ELF-1 (cell line): ENCODE measurements at regions not wholly inside any gene's neighbourhood (a gene's known extent, or its start where the extent isn't known, plus 50 kb on each side); places are given as distances from the start of the nearest gene placed in this dataset.
"Not testable (repeated sequence)": the region's sequence is repeated elsewhere in the genome, so short reads cannot be mapped to it uniquely, and the experiment has no call there.

Experiments
- DNase-seq: peaks from one replicate; pipeline ENCODE4 v3.0.0-alpha.2; 2016; ENCODE audit warnings: low read depth, low spot score

- DNase-seq, result no peak
These were observed 820.1 kb downstream of the TENT5A start for GRCh38 chr6:80932359-80932758.

- no peak for DNase-seq
These were observed 822.1 kb downstream of the TENT5A start for GRCh38 chr6:80930376-80930775.

GRCh38 chr6:80923816-80924215 is 817.3 kb downstream of the BCKDHB start:
- DNase-seq, result no peak

- DNase-seq, result no peak
These were observed 816.5 kb downstream of the BCKDHB start for GRCh38 chr6:80922916-80923455.

GRCh38 chr6:80921861-80922460 is 815.5 kb downstream of the BCKDHB start:
- DNase-seq, result no peak

GRCh38 chr6:80907831-80908230 is 801.4 kb downstream of the BCKDHB start:
- DNase-seq, result no peak

- DNase-seq, result no peak
These were observed 797.2 kb downstream of the BCKDHB start for GRCh38 chr6:80903711-80904110.

- DNase-seq, result no peak
These were observed 780.0 kb downstream of the BCKDHB start for GRCh38 chr6:80886475-80886874.

- DNase-seq, result no peak
These were observed 766.5 kb downstream of the BCKDHB start for GRCh38 chr6:80872951-80873308.

GRCh38 chr6:80872199-80872950 is 765.9 kb downstream of the BCKDHB start:
- DNase-seq, result no peak

- no peak for DNase-seq
These were observed 756.3 kb downstream of the BCKDHB start for GRCh38 chr6:80862756-80863155.

GRCh38 chr6:80860107-80860506 is 753.6 kb downstream of the BCKDHB start:
- no peak for DNase-seq

- DNase-seq, result not testable (repeated sequence)
These were observed 741.5 kb downstream of the BCKDHB start for GRCh38 chr6:80847973-80848372.

- DNase-seq, result no peak
These were observed 725.9 kb downstream of the BCKDHB start for GRCh38 chr6:80832337-80832736.

- DNase-seq, result no peak
These were observed 686.9 kb downstream of the BCKDHB start for GRCh38 chr6:80793411-80793810.

- DNase-seq, result no peak
These were observed 685.7 kb downstream of the BCKDHB start for GRCh38 chr6:80792151-80792550.

- no peak for DNase-seq
These were observed 683.6 kb downstream of the BCKDHB start for GRCh38 chr6:80789912-80790570.

GRCh38 chr6:80783271-80783670 is 676.8 kb downstream of the BCKDHB start:
- DNase-seq, result not testable (repeated sequence)

GRCh38 chr6:80771941-80772340 is 665.5 kb downstream of the BCKDHB start:
- DNase-seq, result peak; percentile 14

GRCh38 chr6:80769106-80769505 is 662.6 kb downstream of the BCKDHB start:
- DNase-seq, result no peak

GRCh38 chr6:80767808-80768207 is 661.3 kb downstream of the BCKDHB start:
- DNase-seq, result peak; percentile 1

- DNase-seq, result no peak
These were observed 637.7 kb downstream of the BCKDHB start for GRCh38 chr6:80744213-80744612.

- peak; percentile 1 for DNase-seq
These were observed 636.0 kb downstream of the BCKDHB start for GRCh38 chr6:80742481-80742880.
